Smooth muscle cell (in vitro differentiated cells): ENCODE measurements at regions not wholly inside any gene's neighbourhood (a gene's known extent, or its start where the extent isn't known, plus 50 kb on each side); places are given as distances from the start of the nearest gene placed in this dataset.

Experiments
- DNase-seq: peaks from one replicate; lab custom pipeline; 2025; ENCODE audit not compliant: unreplicated experiment; lab: John Stamatoyannopoulos, UW
- H2AFZ ChIP-seq: fragments of 200-600 bp; sonication (generic); 2 replicates; pipeline ENCODE4 v1.6.0; 2016; ENCODE audit warnings: antibody characterized with exemption, low read depth, mild to moderate bottlenecking
- H3F3A ChIP-seq: fragments of 200-600 bp; sonication (generic); 2 replicates; pipeline ENCODE4 v1.6.0; 2017; ENCODE audit warnings: antibody characterized with exemption, low read depth
- H3K27ac ChIP-seq: fragments of 200-600 bp; sonication (generic); 2 replicates; pipeline ENCODE4 v1.5.1; 2016; ENCODE audit warnings: low read depth, mild to moderate bottlenecking
- H3K27me3 ChIP-seq: fragments of 200-600 bp; sonication (generic); 2 replicates; pipeline ENCODE4 v1.6.1; 2016; ENCODE audit warnings: low read depth, mild to moderate bottlenecking
- H3K36me3 ChIP-seq: fragments of 200-600 bp; sonication (generic); 2 replicates; pipeline ENCODE4 v1.5.1; 2016; ENCODE audit warnings: low read depth
- H3K4me1 ChIP-seq: fragments of 200-600 bp; sonication (generic); 2 replicates; pipeline ENCODE4 v1.5.1; 2016; ENCODE audit warnings: low read depth
- H3K4me2 ChIP-seq: fragments of 200-600 bp; sonication (generic); 2 replicates; pipeline ENCODE4 v1.6.0; 2016; ENCODE audit warnings: mild to moderate bottlenecking
- H3K4me3 ChIP-seq: fragments of 200-600 bp; sonication (generic); 2 replicates; pipeline ENCODE4 v1.5.1; 2016; ENCODE audit warnings: mild to moderate bottlenecking
- H3K79me2 ChIP-seq: fragments of 200-600 bp; sonication (generic); 2 replicates; pipeline ENCODE4 v1.6.0; 2016; ENCODE audit warnings: low read depth, mild to moderate bottlenecking
- H3K9ac ChIP-seq: fragments of 200-600 bp; sonication (generic); 2 replicates; pipeline ENCODE4 v1.6.0; 2016; ENCODE audit warnings: low read depth
- H3K9me3 ChIP-seq: fragments of 200-600 bp; sonication (generic); replicated peaks from 2 replicates; pipeline ENCODE4 v1.5.1; 2016; ENCODE audit warnings: low read depth
- H4K20me1 ChIP-seq: fragments of 200-600 bp; sonication (generic); 2 replicates; pipeline ENCODE4 v1.6.0; 2016; ENCODE audit warnings: low read depth
- WGBS: methylation state at CpG from one replicate; pipeline ENCODE4 v1.1.7; 2016; ENCODE audit warnings: low lambda C conversion rate; 5-methylcytosine and 5-hydroxymethylcytosine counted together
- TF ChIP-seq, protein P1 (sequence below): fragments of 200-600 bp; sonication (generic); IDR thresholded peaks from 2 replicates; pipeline ENCODE4 v1.5.1; 2017; ENCODE audit warnings: borderline replicate concordance, mild to moderate bottlenecking, antibody characterized with exemption; ENCODE audit not compliant: insufficient read depth, poor library complexity, severe bottlenecking

DNA sequence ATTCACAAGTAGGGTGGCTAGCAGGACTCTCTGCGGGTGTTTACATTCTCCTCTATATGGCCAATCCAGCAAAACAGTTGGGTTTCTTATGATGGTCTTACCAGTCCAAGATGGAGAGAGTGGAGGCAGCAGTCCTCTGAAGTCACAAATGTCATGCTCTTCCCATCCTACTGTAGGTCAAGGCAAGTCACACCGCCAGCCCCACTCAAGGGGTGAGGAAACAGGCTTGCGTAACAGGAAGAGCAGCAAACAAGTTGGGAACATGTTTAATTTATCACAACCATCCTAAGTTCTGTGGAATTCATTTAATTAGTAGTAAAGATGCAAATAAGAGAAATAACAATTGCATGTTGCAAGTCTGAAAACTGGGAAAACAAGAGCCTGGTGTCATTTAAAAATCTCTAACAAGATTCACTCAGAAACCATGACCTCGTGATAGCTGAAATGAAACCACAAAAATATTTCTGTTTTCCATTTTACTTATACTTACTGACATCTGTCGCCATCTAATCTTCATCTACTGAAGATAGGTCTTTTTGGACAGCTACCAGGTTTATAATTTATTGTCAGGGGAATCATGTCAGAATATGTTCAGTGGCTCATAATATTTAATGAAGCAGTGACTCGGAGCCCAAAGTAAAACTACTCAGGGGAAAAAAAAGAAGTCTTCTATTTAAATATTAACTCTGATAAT is 349.1 kb upstream of the FMN2 start:
- Histone ChIP-seq H3F3A (no peaks in the 10 kb centered on the region), H3K9me3 (no peaks in the 10 kb centered on the region), H2AFZ (no peak overlapping the region), H3K4me1 (no peaks in the 10 kb centered on the region), H4K20me1 (no peaks in the 10 kb centered on the region), H3K9ac (no peak overlapping the region), H3K27ac (no peak overlapping the region), H3K36me3 (no peaks in the 10 kb centered on the region), H3K4me3 (no peak overlapping the region), H3K4me2 (no peak overlapping the region), H3K79me2 (no peaks in the 10 kb centered on the region), H3K27me3 (no peaks in the 10 kb centered on the region)
- TF ChIP-seq, protein P1, sequence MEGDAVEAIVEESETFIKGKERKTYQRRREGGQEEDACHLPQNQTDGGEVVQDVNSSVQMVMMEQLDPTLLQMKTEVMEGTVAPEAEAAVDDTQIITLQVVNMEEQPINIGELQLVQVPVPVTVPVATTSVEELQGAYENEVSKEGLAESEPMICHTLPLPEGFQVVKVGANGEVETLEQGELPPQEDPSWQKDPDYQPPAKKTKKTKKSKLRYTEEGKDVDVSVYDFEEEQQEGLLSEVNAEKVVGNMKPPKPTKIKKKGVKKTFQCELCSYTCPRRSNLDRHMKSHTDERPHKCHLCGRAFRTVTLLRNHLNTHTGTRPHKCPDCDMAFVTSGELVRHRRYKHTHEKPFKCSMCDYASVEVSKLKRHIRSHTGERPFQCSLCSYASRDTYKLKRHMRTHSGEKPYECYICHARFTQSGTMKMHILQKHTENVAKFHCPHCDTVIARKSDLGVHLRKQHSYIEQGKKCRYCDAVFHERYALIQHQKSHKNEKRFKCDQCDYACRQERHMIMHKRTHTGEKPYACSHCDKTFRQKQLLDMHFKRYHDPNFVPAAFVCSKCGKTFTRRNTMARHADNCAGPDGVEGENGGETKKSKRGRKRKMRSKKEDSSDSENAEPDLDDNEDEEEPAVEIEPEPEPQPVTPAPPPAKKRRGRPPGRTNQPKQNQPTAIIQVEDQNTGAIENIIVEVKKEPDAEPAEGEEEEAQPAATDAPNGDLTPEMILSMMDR = no peak
- DNase-seq = no peak
- 88% methylated on average over 6 of the region's 6 CpGs for WGBS

DNA sequence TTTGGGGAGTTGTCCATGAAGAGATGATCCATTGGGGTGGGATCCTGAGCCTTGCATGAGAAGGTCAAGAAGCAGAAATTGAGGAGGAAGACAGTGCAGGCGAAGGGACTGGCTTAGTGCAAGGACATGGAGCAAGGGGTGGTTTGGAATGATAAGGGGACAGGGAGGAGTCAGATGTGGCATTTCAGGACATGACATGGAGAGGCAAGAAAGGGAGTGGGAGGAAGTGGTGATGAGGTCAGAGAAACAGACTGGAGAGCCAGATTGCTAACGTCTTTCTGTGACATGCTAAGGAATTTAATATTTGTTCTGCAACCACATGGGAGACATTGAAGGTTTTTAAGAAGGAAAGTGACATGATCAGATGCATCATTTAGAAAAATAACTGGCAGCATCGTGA is 346.8 kb upstream of the FMN2 start:
- Histone ChIP-seq H3K4me3 (no peak overlapping the region), H3K79me2 (no peaks in the 10 kb centered on the region), H3K27me3 (no peaks in the 10 kb centered on the region), H3K36me3 (no peaks in the 10 kb centered on the region), H3K4me2 (no peak overlapping the region), H3F3A (no peaks in the 10 kb centered on the region), H3K4me1 (no peaks in the 10 kb centered on the region), H3K9me3 (no peaks in the 10 kb centered on the region), H4K20me1 (no peaks in the 10 kb centered on the region), H2AFZ (no peak overlapping the region), H3K9ac (no peak overlapping the region), H3K27ac (no peak overlapping the region)
- no peak for DNase-seq
- WGBS = 71% methylated on average over 3 of the region's 3 CpGs
- TF ChIP-seq, protein P1 = no peak

DNA sequence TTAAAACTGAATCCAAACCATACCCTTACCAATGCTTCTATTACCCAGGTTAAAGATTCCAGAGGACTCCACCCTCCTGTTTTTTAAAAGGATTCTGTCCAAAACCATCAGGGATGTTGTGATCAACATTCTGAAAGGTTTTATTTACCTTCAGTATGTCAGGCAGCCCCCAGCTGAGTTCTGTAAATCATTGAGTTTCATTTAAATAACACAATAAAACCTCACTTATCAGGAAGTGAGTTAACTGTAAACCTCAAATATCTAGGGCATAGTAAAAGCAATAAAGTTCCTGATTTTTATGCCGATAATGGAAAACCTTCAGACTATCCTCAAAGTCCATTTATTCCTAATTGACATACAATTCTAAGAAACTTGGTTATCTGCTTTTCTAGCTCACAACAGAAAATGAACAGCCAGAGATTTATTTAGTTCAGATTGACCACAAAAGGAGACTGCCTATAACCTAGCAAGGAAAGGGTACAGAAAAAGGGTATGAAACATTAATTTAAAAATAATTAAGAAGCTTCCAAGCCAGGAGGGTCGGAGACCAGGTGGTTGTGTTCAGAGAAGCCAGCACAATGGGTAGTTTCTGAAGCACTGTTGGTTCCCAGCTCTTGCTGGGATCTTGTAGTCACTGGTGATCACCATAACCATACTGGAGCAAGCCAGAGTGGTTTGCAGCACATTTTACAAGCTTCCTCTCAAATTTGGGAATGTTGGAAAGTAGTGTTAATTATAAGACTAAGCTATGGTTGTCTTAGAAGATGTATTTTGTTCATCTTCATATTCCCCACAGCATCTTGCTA is 336.4 kb upstream of the FMN2 start:
- TF ChIP-seq, protein P1 = no peak
- Histone ChIP-seq H3K36me3 (no peaks in the 10 kb centered on the region), H3K4me3 (no peak overlapping the region), H4K20me1 (no peaks in the 10 kb centered on the region), H3K27me3 (no peaks in the 10 kb centered on the region), H3K27ac (no peak overlapping the region), H3F3A (no peaks in the 10 kb centered on the region), H3K4me1 (peaks cover 17% of the 10 kb centered on the region), H3K4me2 (no peak overlapping the region), H3K9ac (no peak overlapping the region), H3K79me2 (no peaks in the 10 kb centered on the region), H3K9me3 (no peaks in the 10 kb centered on the region), H2AFZ (no peak overlapping the region)
- no peak for DNase-seq
- 81% methylated on average over 2 of the region's 2 CpGs for WGBS
